ENCODE measurements at regions not wholly inside any gene's neighbourhood (a gene's known extent, or its start where the extent isn't known, plus 50 kb on each side); places are given as distances from the start of the nearest gene placed in this dataset.

DNA sequence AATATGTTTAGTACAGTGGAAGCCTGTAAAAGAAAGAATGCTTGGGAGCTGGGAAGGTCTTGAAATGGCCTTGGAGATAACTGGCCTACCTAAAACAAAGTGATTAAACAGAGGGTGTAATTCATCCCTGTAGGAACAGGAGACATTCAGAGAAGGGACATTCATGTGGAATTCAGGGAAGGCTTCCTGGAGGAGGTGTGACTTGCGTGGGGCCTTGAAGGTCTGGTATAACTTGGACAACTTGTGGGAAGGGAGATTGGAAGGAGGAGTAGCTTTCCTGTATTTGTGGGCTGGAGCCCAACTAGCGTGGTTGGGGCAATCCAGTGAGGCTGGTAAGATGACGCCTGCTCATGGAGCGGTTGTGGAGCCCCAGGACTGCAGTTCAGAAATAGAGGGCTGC lies 156.4 kb downstream of the AACS start:
- no peak overlapping the region for H3K27ac ChIP-seq
- no peak overlapping the region for H3K4me3 ChIP-seq

DNA sequence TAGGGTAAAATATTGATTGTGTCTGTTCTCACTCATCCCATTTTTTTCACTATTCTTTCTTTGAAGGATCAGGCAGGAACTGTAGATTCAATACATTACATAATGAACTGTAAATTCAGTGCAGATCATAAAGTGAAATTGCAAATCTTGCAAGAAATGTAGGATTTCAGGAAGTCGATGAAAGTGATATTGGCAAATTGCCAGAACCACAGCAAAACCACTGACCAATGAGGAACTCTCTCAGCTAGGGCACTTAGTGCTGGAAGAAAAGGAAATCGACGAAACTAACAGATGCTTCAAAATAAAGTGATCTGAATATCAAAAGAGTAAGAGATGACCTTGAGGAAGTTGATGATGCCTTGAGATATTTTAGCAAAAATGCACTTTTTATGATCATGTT lies 157.6 kb downstream of the AACS start:
- Histone ChIP-seq H3K4me3 (no peak overlapping the region), H3K27ac (no peak overlapping the region)

DNA sequence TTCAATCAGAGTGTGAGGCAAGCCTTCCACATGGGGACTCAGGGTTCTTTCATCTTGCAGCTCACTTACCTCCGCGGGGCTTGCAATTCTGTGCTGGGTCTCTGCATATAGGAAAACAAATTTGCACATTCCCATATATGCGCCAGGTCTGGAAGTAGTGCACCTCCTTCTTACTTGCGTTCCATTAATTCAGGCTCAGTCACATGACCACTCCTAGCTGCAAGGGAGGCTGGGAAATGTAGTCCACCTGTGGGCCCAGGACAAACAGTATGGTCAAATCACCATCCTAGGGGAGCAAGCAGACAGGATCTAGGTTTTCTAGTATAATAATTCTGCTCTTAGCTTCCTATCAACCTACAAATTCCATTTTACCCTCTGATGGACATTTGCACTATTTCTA lies 160.4 kb downstream of the AACS start:
- Histone ChIP-seq H3K4me3 (no peak overlapping the region), H3K27ac (no peak overlapping the region)

DNA sequence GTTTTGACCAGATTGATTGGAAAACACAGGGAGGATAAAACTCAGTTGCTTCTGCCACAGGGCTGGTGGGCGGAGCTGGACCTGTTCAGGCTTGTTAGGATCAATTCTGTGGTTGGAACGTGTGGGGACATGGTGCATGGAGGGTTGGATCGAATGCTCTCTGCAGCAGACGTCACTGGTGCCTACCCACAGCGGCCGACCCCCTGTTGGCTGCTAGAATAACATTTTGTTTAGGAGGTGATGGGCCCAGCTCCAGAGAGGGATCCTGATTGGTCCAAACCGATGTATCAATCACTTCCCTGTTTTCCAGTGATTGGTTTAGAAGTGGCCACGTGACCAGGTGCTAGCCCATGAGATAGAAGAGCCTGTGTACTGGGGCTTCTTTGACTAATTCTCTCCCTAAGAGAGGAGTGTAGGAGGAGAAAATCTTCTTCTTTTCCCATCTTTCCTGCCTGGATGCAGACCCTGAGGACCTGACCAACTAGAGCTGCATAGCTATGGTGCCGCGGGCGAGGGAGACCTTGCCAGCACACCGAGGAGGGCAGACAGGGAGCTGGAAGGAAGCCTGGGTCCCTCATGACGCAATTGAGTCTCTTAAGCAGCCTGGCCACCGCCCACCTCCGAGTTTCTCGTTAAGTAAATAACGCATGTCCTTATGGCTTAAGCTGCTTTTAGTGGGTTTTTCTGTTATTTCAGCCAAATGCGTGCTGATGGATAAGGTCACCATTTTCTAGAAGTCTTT lies 163.5 kb downstream of the AACS start:
- H3K4me3 ChIP-seq, result no peak overlapping the region
- no peak overlapping the region for H3K27ac ChIP-seq

DNA sequence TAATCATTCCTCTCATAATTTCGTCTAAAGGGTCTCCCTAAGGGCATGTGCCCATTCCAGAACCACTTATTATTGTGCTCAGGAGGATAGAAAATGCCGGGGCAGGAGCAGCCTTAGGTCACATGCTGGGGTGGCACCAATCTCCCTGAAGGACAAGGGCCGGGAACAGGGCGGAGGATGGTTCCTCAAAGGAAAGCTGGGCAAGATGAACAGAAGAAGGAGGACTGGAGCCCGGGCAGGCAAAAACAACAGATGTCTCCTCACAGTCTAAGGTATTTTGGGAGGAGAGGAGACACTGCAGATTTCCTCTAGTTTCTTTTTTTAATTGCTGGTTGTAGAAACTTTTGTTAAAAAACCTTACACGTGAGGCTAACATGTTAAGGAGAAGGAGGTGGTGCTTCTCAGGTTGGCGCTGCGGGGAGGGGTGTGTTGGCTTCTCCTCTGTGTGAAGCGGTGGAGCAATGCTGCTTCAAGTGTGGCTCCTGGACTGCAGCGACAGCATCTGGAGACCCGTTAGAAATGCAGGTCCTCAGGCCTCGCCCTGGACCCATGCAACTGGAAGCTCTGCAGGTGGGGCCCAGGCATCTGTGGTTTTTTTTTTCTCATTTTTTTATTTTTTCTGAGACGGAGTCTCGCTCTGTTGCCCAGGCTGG lies 164.8 kb downstream of the AACS start:
- Histone ChIP-seq H3K4me3 (no peak overlapping the region), H3K27ac (no peak overlapping the region)

DNA sequence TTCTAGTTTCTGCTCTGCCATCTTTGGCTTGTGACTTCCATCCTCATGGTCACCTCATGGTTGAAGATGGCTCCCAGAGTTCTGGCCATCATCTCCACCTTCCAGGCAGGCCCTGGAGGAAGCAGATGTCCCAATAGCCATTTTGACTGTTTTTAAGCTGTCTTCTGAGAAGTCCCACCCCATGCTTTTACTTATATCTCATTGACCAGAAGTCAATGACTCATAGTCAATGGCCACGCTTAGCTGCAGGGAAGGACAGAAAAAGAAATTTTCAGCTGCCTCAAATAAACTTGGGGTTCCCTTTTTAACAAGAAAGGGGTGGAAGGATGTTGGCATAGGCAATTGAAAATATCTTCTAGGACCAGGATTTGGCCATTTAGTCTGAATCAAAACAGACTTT lies 168.1 kb downstream of the AACS start:
- Histone ChIP-seq H3K4me3 (no peak overlapping the region), H3K27ac (no peak overlapping the region)

DNA sequence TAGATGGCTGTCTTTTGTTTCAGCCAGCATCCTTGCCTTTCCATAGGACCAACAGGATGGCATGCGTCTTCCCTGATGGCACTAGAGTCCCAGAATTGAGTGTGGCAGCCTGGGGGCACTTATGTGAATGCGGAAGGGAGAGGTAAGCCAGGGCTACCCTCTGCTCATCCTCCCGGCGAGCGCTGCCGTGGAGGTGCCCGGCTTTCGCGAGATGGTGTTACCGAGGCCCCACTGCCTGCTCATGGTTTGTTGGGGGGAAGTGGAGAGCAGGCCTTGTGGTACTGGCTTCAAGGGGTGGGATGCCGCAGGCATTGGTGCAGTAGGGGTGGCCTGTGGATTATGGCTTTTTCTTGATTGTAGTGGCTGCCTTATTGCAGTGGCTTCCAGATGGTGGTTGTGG lies 174.3 kb downstream of the AACS start:
- H3K27ac ChIP-seq, result no peak overlapping the region
- no peak overlapping the region for H3K4me3 ChIP-seq

DNA sequence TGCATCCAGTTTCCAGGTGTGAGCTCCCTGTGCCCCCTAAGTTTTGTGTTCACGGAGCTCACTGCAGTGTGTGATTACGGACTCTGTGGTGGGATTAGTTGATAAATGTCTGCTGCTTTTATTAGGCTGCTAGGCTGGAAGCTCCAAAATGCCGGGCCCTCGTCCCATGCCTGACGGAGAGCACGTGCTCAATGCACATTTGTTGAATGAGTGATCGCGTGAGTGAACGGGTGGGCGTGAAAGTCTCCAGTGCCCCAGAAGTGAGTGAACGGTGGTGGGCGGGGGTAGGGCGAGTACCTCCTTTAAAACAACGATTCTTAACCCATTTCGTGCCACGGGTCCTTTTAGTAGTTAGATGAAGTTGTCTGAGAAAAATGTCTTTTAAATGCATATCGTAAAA lies 175.5 kb downstream of the AACS start:
- H3K27ac ChIP-seq, result no peak overlapping the region

DNA sequence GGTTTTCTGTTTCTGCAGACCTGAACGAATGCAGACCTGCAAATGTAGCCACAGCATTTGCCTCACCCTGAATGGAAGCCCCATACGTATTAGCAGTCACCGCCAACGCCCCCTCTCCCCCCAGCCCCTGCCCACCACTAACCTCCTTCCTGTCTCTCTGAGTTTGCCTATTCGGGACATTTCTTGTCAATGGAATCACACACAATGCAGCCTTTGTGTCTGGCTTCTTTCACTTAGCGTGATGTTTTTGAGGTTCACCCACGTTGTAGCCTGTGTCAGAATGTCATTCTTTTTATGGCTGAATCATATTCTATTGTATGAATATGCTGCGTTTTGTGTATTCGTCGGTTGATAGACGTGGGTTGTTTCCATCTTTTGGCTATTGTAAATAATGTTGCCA lies 178.6 kb downstream of the AACS start:
- no peak overlapping the region for H3K27ac ChIP-seq
- no peak overlapping the region for H3K4me3 ChIP-seq

More for the DNA sequence above, 175.5 kb downstream of the AACS start:
- H3K4me3 ChIP-seq, result no peak overlapping the region

DNA sequence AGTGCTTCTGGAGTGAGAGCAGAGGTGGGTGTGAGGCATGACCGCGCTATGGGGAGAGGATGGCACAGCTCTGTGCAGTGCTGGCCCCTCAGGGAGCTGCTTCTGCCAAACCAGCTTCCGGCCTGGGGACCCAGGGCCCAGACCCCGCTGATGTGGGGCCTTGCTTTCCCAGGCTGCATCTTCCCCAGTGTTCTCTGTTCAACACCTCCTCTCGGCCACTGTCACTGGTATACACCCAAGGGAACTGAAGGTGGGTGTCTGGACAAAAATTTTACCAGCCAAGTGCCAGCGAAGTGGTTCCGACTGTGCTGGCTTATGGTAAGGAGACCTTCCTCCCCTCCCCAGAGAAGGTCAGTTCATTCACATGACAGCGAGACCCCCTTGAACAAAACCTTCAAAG lies 179.1 kb downstream of the AACS start:
- no peak overlapping the region for H3K4me3 ChIP-seq

DNA sequence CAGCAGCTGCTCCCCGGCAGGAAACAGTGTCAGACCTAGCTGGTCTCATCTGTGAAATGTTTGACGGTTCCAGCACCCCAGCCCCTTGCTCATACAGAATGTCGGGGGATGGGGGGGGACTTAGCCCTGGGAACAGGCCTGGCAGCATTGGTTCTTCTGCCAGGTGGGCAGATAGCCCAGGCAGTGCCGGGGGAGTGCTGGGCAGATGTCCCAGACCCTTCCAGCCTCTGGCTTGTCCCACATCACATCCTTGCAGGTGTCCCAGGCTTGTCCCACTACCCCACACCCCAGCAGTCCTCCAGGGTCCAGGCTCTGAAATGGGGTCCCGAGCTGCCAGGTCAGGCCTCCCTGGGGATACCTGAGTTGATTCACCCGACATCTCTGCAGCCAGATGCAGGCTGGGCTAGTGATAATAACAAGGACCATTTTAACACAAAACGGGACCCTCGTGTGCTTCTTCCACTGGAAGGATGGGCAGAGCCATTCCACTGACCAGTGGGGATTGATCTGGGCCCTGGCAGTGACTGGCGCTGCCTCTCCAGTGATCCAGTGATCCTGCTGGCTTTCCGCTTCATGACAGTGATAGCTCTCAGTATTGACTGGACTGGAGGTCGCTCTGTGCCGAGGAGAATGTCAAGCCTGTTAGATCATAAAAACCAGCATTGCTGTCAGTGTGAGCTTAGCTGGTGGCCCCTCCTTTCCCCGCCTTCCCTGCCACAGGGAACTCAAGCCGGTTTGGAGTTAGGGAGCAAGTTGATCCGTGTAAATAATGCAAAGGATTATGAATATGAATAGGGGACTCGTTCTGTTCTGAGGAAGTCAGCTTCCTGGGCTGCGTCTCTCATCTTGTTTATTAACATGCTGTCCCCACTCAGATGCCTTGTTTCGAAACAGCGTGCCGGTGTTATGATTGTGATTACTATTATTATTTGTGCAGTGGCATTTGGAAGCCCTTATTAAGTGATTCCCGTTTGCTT lies 180.6 kb downstream of the AACS start:
- Histone ChIP-seq H3K4me3 (no peak overlapping the region), H3K27ac (no peak overlapping the region)

More for the DNA sequence above, 179.1 kb downstream of the AACS start:
- no peak overlapping the region for H3K27ac ChIP-seq

DNA sequence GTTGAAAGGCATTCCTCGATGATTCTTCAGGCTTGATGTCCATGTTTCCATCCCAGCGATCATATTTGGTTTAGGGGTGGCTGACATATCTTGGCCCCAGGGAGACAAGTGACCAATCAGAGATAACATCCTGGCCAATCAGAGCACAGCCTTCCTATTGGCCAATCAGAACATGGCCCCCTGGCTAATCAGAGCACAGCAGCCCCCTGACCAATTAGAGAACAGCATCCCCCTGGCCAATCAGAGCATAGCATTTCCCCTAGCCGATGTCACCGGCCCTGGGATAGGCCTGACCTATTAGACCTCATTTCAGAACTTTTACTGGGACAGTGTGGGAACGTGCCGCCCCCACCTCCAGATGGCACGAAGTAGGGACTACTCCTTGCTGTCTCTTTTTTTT lies 182.2 kb downstream of the AACS start:
- Histone ChIP-seq H3K27ac (no peak overlapping the region), H3K4me3 (no peak overlapping the region)

DNA sequence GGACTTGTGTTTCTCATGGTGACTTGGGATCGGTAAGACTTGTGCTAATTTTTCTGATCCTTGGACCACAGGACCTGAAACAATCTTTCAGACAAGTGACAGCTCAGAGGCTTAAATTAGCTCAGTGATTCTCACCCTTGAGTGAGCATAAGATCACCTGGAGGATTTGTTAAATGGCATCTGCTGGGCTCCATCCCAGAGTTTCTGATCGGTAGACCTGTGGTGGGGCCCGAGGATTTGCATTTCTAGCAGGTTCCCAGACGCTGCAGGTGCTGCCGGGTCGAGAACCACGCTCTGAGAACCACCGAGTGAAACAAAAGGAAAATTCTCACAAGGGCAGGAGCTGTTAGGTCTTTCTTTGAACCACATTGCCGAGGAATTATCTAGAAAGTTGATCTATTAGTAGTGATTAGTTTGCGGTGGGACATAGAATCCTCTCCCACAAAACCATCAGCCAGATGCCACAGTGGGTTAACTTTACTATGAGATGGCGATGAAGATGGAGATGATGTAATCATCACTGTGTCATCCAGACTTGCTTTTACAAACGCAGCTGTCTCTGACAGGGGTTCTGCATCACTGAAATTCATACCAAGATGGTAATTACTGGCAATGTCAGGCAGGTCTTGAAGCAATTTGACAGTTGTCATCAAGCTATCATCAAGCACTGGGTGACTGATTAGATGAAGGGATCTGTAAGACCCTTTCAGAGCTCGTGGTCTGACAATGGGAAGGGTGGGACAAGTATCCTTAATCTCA lies 184.0 kb downstream of the AACS start:
- Histone ChIP-seq H3K4me3 (no peak overlapping the region), H3K27ac (no peak overlapping the region)

DNA sequence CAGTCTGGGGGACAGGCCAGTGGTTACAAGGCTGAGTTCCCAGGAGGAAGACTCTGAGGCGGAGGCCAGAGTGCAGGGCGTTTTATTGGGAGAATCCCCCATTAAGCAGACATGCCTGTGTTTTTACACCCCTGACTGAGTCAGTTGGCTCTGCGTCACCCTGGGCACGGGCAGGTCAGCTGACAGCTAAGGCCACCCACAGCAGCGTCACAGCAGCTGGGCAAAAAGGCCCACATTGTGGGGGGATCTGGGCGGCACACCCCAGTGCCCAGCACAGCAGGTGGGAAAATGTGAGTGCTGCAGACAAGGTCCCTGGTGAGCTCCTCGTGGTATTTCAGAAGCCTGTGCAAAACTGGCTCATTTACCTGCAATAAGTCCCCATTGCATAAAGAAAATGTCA lies 184.7 kb downstream of the AACS start:
- no peak overlapping the region for H3K4me3 ChIP-seq
- H3K27ac ChIP-seq, result no peak overlapping the region

DNA sequence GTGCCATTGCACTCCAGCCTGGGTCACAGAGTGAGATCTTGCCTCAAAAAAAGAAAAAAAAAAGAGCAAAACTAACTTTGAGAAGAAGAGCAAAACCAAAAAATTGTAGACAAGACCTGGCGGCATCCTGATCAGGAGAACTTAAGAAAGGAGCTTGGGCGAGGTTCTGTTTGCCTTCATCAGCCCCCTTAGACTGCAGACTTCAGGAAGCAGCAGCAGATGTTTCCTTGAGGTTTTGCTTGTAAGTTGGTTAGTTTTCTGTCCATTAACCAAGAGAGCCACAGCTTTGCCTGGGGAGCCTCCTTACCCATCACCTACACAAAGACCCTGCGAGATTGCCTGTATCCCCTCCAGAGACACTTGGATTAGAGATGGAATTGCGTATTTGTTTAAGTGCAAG lies 189.0 kb downstream of the AACS start:
- H3K4me3 ChIP-seq, result no peak overlapping the region

DNA sequence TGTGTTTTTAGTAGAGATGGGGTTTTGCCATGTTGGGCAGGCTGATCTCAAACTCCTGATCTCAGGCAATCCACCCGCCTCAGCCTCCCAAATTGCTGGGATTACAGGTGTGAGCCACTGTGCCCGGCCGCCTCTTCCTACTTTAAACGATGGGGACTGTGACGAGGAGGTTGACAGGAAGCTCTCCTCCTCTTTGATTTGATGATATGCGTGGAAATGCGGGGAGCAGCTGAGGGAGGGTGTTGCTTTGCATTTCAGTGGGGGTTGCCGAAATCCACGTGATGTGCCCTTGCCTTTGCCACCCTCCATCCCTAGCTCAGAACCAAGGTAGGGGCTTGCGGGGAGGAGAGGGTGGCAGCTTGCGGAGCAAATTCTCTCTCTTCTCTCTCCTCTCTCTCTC lies 189.6 kb downstream of the AACS start:
- H3K4me3 ChIP-seq, result no peak overlapping the region

More for the DNA sequence above, 189.0 kb downstream of the AACS start:
- no peak overlapping the region for H3K27ac ChIP-seq

DNA sequence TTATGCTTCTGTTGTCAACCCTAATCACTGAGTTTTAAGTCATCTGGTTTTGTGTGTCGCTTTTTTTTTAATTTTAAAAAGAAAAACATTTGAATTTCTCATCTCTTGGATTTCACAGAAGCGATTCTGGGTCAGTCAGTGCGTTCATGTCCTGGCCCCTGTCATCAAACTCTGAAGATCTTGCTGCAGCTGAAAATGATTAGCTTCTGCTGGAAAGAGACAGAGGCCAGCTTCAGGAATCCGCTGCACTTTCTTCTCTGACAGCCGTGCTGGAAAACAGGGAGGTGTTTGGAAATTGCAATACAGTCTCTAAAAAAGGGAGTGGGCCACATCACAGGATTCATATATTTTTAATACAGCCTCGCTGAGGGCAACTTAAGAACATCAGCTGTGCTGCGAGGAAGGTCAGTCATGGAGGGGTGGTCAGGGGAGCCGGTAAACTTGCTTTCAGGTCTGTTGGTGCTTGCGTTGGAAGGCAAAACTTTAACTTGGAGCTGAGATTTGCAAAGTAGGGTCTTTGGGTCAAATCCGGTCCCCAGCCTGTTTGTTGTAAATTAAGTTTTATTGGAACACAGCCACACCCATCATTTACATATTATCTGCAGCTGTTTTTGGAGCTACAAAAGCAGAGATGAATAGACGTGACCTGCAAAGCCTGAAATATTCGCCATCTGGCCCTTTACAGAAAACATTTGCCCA lies 190.8 kb downstream of the AACS start:
- Histone ChIP-seq H3K4me3 (no peak overlapping the region), H3K27ac (no peak overlapping the region)

More for the DNA sequence above, 189.6 kb downstream of the AACS start:
- no peak overlapping the region for H3K27ac ChIP-seq

DNA sequence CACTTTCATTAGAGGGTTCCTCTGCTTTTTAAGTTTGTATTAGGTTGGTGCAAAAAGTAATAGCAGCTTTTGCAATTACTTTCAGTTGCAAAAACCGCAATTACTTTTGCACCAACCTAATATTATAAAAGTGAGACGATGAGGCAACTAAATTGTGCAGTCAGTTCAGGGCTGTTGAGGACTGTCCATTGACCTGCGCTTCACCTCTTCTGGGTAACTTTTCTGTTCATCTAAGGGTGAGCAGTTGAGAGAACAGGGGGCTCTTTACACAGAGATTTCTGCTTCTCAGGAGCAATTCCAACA lies 191.3 kb downstream of the AACS start:
- no peak overlapping the region for H3K27ac ChIP-seq
- no peak overlapping the region for H3K4me3 ChIP-seq

DNA sequence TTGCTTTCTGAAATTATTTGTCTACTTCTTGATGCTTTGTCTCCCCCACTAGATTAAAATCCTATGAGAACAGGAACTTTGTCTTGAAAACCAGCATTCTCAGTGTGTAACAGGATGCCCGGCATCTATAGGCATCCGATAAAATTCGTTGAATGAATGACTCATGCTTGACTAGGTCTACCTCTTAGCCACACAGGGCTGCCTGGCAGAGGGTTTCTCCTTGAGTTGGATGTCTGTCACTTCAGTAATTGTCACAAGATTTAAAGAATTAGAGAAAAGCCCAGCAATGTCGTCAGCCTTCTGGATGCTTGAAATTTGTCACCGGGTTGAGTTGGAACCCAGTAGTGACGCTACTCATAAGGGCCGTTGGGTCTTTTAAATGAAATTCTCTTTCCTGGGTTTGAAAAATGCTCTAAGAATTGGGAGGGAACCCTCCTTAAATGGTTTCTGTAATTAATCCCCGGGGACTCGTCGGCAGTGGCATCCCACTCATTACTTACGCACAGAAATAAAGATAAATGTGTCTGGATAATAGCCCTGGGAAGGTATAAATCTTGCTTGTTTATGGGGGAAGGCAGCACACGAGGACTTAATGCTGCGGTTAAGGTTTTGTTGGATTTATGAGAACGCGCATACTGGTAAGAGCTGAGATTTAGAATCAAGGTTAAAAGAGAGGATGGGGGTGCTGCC lies 194.1 kb downstream of the AACS start:
- Histone ChIP-seq H3K4me3 (no peak overlapping the region), H3K27ac (no peak overlapping the region)

Data from skin epidermis (tissue), 12 donors.